H1 (cell line): ENCODE measurements at regions not wholly inside any gene's neighbourhood (a gene's known extent, or its start where the extent isn't known, plus 50 kb on each side); places are given as distances from the start of the nearest gene placed in this dataset.

Experiments used
- CTCF ChIA-PET: fragments of 300-600 bp; sonication (Branson Sonifier 250); formaldehyde crosslinking; loops from one replicate; lab custom pipeline; 2021; ENCODE audit not compliant: partially characterized antibody; lab: Charles Lee
- POLR2A ChIA-PET: fragments of 300-600 bp; sonication (Branson Sonifier 250); formaldehyde crosslinking; loops from one replicate; lab custom pipeline; 2021; ENCODE audit warnings: inconsistent platforms; ENCODE audit not compliant: partially characterized antibody; lab: Charles Lee
- DNase-seq, 2 experiments: peaks; one replicate each; pipeline versions ENCODE4 v3.0.0 to v3.0.0-alpha.2; 2010 to 2022; ENCODE audit warnings: low spot score in 2 of 2, low read depth in 1 of 2, mixed read lengths in 1 of 2
- FAIRE-seq: peaks from 2 replicates; lab custom pipeline; 2011; peaks lifted over from hg19 to GRCh38; lab: Jason Lieb, UNC
- H2AFZ ChIP-seq: 2 replicates; pipeline ENCODE4 v1.8.1; 2012; ENCODE audit warnings: low read length, inconsistent platforms
- H2AK5ac ChIP-seq: 2 replicates; pipeline ENCODE4 v1.6.1; 2013; ENCODE audit warnings: low read depth, low read length
- H2BK120ac ChIP-seq: replicated peaks from 2 replicates; pipeline ENCODE3; 2013; ENCODE audit warnings: low read depth, low read length, inconsistent platforms
- H2BK12ac ChIP-seq: 2 replicates; pipeline ENCODE4 v1.6.1; 2013; ENCODE audit warnings: low read depth, low read length
- H2BK15ac ChIP-seq: 2 replicates; pipeline ENCODE4 v1.6.1; 2013; ENCODE audit warnings: low read length
- H2BK20ac ChIP-seq: 2 replicates; pipeline ENCODE4 v1.6.1; 2013; ENCODE audit warnings: low read length
- H2BK5ac ChIP-seq: 2 replicates; pipeline ENCODE4 v1.6.1; 2013; ENCODE audit warnings: low read depth, low read length
- H3K14ac ChIP-seq: 2 replicates; pipeline ENCODE4 v1.6.1; 2013; ENCODE audit warnings: inconsistent platforms; ENCODE audit not compliant: insufficient read length
- H3K18ac ChIP-seq: 2 replicates; pipeline ENCODE4 v1.6.1; 2013; ENCODE audit warnings: low read length; ENCODE audit errors: extremely low read depth
- H3K23ac ChIP-seq: 2 replicates; pipeline ENCODE4 v1.6.1; 2013; ENCODE audit warnings: inconsistent platforms; ENCODE audit not compliant: insufficient read length
- H3K23me2 ChIP-seq: 2 replicates; pipeline ENCODE4 v1.6.1; 2013; ENCODE audit warnings: low read depth, low read length
- H3K27ac ChIP-seq: 2 replicates; pipeline ENCODE4 v1.6.1; 2011; ENCODE audit warnings: low read depth, low read length, inconsistent platforms
- H3K27me3 ChIP-seq, 4 experiments: replicated peaks in 1 of 4; 1 replicate in 1 of 4; 2 replicates in 3 of 4; pipeline versions ENCODE4 v1.6.1 to v1.8.1; 2011 to 2013; ENCODE audit warnings: low read length in 3 of 4, mild to moderate bottlenecking in 3 of 4, inconsistent platforms in 2 of 4, mixed read lengths in 2 of 4, moderate library complexity in 1 of 4; ENCODE audit not compliant: control insufficient read depth in 3 of 4, insufficient read depth in 3 of 4; ENCODE audit errors: extremely low read depth in 1 of 4
- H3K36me3 ChIP-seq, 4 experiments: 2 replicates each; pipeline versions ENCODE4 v1.6.1 to v1.8.1; 2011 to 2013; ENCODE audit warnings: mild to moderate bottlenecking in 4 of 4, low read length in 3 of 4, moderate library complexity in 2 of 4, control low read depth in 1 of 4, inconsistent platforms in 1 of 4; ENCODE audit not compliant: insufficient read depth in 4 of 4, control insufficient read depth in 2 of 4
- H3K4ac ChIP-seq: replicated peaks from 2 replicates; pipeline ENCODE3; 2013; ENCODE audit warnings: low read length, low read depth, mixed read lengths, inconsistent platforms; ENCODE audit not compliant: insufficient read length
- H3K4me1 ChIP-seq, 4 experiments: replicated peaks in 1 of 4; 1 replicate in 1 of 4; 2 replicates in 3 of 4; pipeline versions ENCODE4 v1.6.1 to v1.8.1; 2011 to 2013; ENCODE audit warnings: low read length in 3 of 4, inconsistent platforms in 2 of 4, mixed read lengths in 1 of 4; ENCODE audit not compliant: insufficient read depth in 4 of 4, control insufficient read depth in 3 of 4
- H3K4me2 ChIP-seq, 2 experiments: 2 replicates each; pipeline versions ENCODE4 v1.6.1 to v1.8.1; 2011 to 2013; ENCODE audit warnings: low read depth in 2 of 2, low read length in 2 of 2, control low read depth in 1 of 2, inconsistent platforms in 1 of 2, mild to moderate bottlenecking in 1 of 2; ENCODE audit not compliant: insufficient read depth in 1 of 2
- H3K4me3 ChIP-seq, 4 experiments: fragments of 200-600, 300-600 bp in 1 of 4; sonication (generic), shearing (Covaris generic), sonication (Bioruptor Twin) in 1 of 4; 2 replicates each; pipeline versions ENCODE4 v1.5.1 to v1.8.1; 2011 to 2016; ENCODE audit warnings: low read length in 4 of 4, low read depth in 3 of 4, control low read depth in 2 of 4, inconsistent platforms in 2 of 4, mild to moderate bottlenecking in 2 of 4, mixed read lengths in 1 of 4, moderate library complexity in 1 of 4; ENCODE audit not compliant: insufficient read depth in 2 of 4; ENCODE audit errors: extremely low read depth in 1 of 4
- H3K56ac ChIP-seq: replicated peaks from 2 replicates; pipeline ENCODE3; 2013; ENCODE audit warnings: low read depth, mild to moderate bottlenecking, mixed read lengths, low read length, inconsistent platforms; ENCODE audit not compliant: insufficient read length
- H3K79me1 ChIP-seq: 2 replicates; pipeline ENCODE4 v1.6.1; 2013; ENCODE audit warnings: low read depth, low read length, control low read depth
- H3K79me2 ChIP-seq, 2 experiments: 2 replicates each; pipeline versions ENCODE4 v1.6.1 to v1.8.1; 2012 to 2013; ENCODE audit warnings: low read length in 2 of 2, mild to moderate bottlenecking in 2 of 2, inconsistent platforms in 1 of 2; ENCODE audit not compliant: insufficient read depth in 2 of 2, control insufficient read depth in 1 of 2
- H3K9ac ChIP-seq, 4 experiments: replicated peaks in 1 of 4; 1 replicate in 1 of 4; 2 replicates in 3 of 4; pipeline versions ENCODE4 v1.6.1 to v1.8.1; 2011 to 2013; ENCODE audit warnings: low read depth in 3 of 4, low read length in 3 of 4, control low read depth in 2 of 4, mild to moderate bottlenecking in 2 of 4, moderate library complexity in 2 of 4, inconsistent platforms in 1 of 4; ENCODE audit errors: extremely low read depth in 1 of 4
- H3K9me3 ChIP-seq, 2 experiments: 2 replicates each; pipeline versions ENCODE4 v1.6.1 to v1.8.1; 2012 to 2013; ENCODE audit warnings: mild to moderate bottlenecking in 2 of 2, moderate library complexity in 2 of 2, control low read depth in 1 of 2, inconsistent platforms in 1 of 2, low read depth in 1 of 2, low read length in 1 of 2, mixed read lengths in 1 of 2; ENCODE audit not compliant: insufficient read depth in 2 of 2
- H4K20me1 ChIP-seq, 2 experiments: replicated peaks in 1 of 2; 2 replicates each; pipeline versions ENCODE3 to v1.8.1; 2011 to 2013; ENCODE audit warnings: inconsistent platforms in 2 of 2, low read length in 2 of 2, mild to moderate bottlenecking in 1 of 2; ENCODE audit not compliant: insufficient read depth in 2 of 2, control insufficient read depth in 1 of 2
- H4K5ac ChIP-seq: 2 replicates; pipeline ENCODE4 v1.6.1; 2013; ENCODE audit warnings: low read length, low read depth, mixed read lengths, inconsistent platforms; ENCODE audit not compliant: insufficient read length
- H4K8ac ChIP-seq: 2 replicates; pipeline ENCODE4 v1.8.0; 2013; ENCODE audit warnings: mild to moderate bottlenecking, moderate library complexity, low read length, inconsistent platforms; ENCODE audit not compliant: insufficient read depth; ENCODE audit errors: extremely low read depth
- H4K91ac ChIP-seq: replicated peaks from 2 replicates; pipeline ENCODE3; 2013; ENCODE audit warnings: low read length, mixed read lengths, inconsistent platforms; ENCODE audit not compliant: insufficient read length
- TBP ChIP-seq: IDR thresholded peaks from 2 replicates; pipeline ENCODE4 v1.6.1; 2011; ENCODE audit warnings: low read depth, low read length, improper control_type of control experiment
- WGBS, 2 experiments: shearing (Covaris generic) in 1 of 2; methylation state at CpG; one replicate each; pipeline versions ENCODE4 v1.1.6 to v1.1.7; 2013 to 2015; ENCODE audit warnings: low lambda C conversion rate in 2 of 2, mixed read lengths in 2 of 2, inconsistent platforms in 1 of 2, low coverage in 1 of 2, missing lambda C conversion rate in 1 of 2; ENCODE audit not compliant: insufficient replicate concordance in 2 of 2, insufficient coverage in 1 of 2, insufficient read length in 1 of 2; ENCODE audit errors: extremely low coverage in 1 of 2, missing lambda C conversion rate in 1 of 2; 5-methylcytosine and 5-hydroxymethylcytosine counted together

DNA sequence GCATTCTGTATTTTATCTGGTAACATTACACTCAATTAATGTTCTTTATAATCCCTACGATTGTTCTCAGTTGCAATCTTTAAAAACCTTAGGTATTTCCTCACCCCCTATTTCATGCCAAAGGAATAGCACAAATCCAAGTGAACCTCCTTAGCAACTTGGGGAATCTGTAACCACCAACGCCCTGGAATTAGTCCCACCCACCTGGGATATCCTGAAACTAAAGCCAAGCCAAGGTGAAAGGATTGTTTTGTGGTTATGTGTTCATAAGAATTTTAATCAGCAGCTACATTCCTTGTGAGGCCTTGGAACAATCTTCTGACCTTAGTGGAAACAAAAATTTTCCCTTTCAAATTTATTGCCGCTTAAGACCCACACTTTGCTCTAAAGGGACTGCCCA lies 908.7 kb downstream of the TTLL7 start:
- no peaks in the 10 kb centered on the region for H3K27me3 ChIP-seq
- no peak overlapping the region for H3K56ac ChIP-seq
- H2AFZ ChIP-seq, result no peak overlapping the region
- peaks cover 0 to 5% (median 2%) of the 10 kb centered on the region in 4 experiments; a peak in 2 of 7 replicates for H3K4me1 ChIP-seq
- H4K8ac ChIP-seq, result no peak overlapping the region
- H2BK5ac ChIP-seq, result no peak overlapping the region
- H2BK120ac ChIP-seq, result no peak overlapping the region
- no peak overlapping the region for H3K14ac ChIP-seq
- H4K20me1 ChIP-seq, result no peaks in the 10 kb centered on the region
- no peaks in the 10 kb centered on the region for H3K79me1 ChIP-seq
- H3K4ac ChIP-seq, result no peak overlapping the region
- H3K18ac ChIP-seq, result no peak overlapping the region
- no peaks in the 10 kb centered on the region for H3K36me3 ChIP-seq
- H3K4me3 ChIP-seq, result no peak overlapping the region
- H3K9me3 ChIP-seq, result no peaks in the 10 kb centered on the region
- no peak overlapping the region for H2BK15ac ChIP-seq
- no peak overlapping the region for H2AK5ac ChIP-seq
- H3K23me2 ChIP-seq, result no peaks in the 10 kb centered on the region
- H3K9ac ChIP-seq, result no peak overlapping the region
- no peak for FAIRE-seq
- H4K91ac ChIP-seq, result no peak overlapping the region
- H3K79me2 ChIP-seq, result no peaks in the 10 kb centered on the region
- no peak overlapping the region for H3K4me2 ChIP-seq
- no peak for DNase-seq
- CTCF ChIA-PET, result no interaction called here
- no peak overlapping the region for H2BK12ac ChIP-seq
- no peak for TF ChIP-seq TBP
- POLR2A ChIA-PET, result no interaction called here
- 87% methylated on average over 3 of the region's 3 CpGs; no CpG with 5 or more reads in 1 of the 2 experiments for WGBS, 2 experiments
- H2BK20ac ChIP-seq, result no peak overlapping the region
- no peak overlapping the region for H4K5ac ChIP-seq
- no peak overlapping the region for H3K23ac ChIP-seq
- H3K27ac ChIP-seq, result no peak overlapping the region
